GM12878 (cell line): ENCODE measurements at regions not wholly inside any gene's neighbourhood (a gene's known extent, or its start where the extent isn't known, plus 50 kb on each side); places are given as distances from the start of the nearest gene placed in this dataset.

ENCODE experiments used
- ATAC-seq: fragments of 200-7000 bp; cut with Tn5 transposase; 3 replicates; pipeline ENCODE4 v1.9.1; 2020; ENCODE audit warnings: mild to moderate bottlenecking, moderate library complexity
- BruUV-seq: library from RNA; stranded (reverse); fragments of 400-500 nt; replicated peaks from 2 replicates; lab custom pipeline; 2021; lab: Mats Ljungman, UMichigan
- CTCF ChIA-PET: fragments of 300-600 bp; sonication (Branson Sonifier 250); formaldehyde crosslinking; extraction: SDS; loops from one replicate; lab custom pipeline; 2021; ENCODE audit warnings: inconsistent platforms; lab: Yijun Ruan, JAX
- POLR2A ChIA-PET: fragments of 350-600 bp; formaldehyde crosslinking; extraction: SDS; loops from one replicate; lab custom pipeline; 2021; ENCODE audit warnings: inconsistent platforms; lab: Charles Lee
- RAD21 ChIA-PET: fragments of 300-600 bp; sonication (Branson Sonifier 250); formaldehyde crosslinking; loops from one replicate; lab custom pipeline; 2023; ENCODE audit warnings: antibody characterized with exemption; ENCODE audit not compliant: unreplicated experiment; lab: Charles Lee
- SMC1A ChIA-PET: fragments of 300-600 bp; sonication (Branson Sonifier 250); formaldehyde crosslinking; loops from one replicate; lab custom pipeline; 2023; ENCODE audit not compliant: unreplicated experiment, uncharacterized antibody; lab: Charles Lee
- DNase-seq: peaks from one replicate; pipeline ENCODE4 v3.0.0-alpha.2; 2011; ENCODE audit warnings: low read depth, low spot score
- FAIRE-seq: peaks from 3 replicates; lab custom pipeline; 2011; peaks lifted over from hg19 to GRCh38; lab: Jason Lieb, UNC
- H2AFZ ChIP-seq: 2 replicates; pipeline ENCODE4 v1.6.0; 2011; ENCODE audit warnings: low read depth, low read length, control low read depth; ENCODE audit not compliant: control insufficient read depth
- H3K27ac ChIP-seq: 2 replicates; pipeline ENCODE4 v1.5.1; 2011; ENCODE audit warnings: control low read depth; ENCODE audit not compliant: control insufficient read depth, insufficient read depth
- H3K27me3 ChIP-seq, 2 experiments: replicated peaks in 1 of 2; 2 replicates each; pipeline versions ENCODE4 v1.6.0 to v1.6.1; 2011; ENCODE audit warnings: low read length in 1 of 2; ENCODE audit not compliant: control insufficient read depth in 2 of 2, insufficient read depth in 2 of 2
- H3K36me3 ChIP-seq, 2 experiments: 2 replicates each; pipeline ENCODE4 v1.5.1; 2011; ENCODE audit warnings: low read length in 1 of 2; ENCODE audit not compliant: control insufficient read depth in 2 of 2, insufficient read depth in 2 of 2
- H3K4me1 ChIP-seq: 2 replicates; pipeline ENCODE4 v1.6.1; 2011; ENCODE audit warnings: mild to moderate bottlenecking, low read length, moderate library complexity, mixed read lengths; ENCODE audit not compliant: control insufficient read depth, insufficient read depth
- H3K4me2 ChIP-seq: 2 replicates; pipeline ENCODE4 v1.6.0; 2011; ENCODE audit warnings: control low read depth; ENCODE audit not compliant: control insufficient read depth, insufficient read depth
- H3K4me3 ChIP-seq: fragments of 200-600 bp; sonication (generic); 2 replicates; pipeline ENCODE4 v1.5.1; 2016
- H3K79me2 ChIP-seq: 2 replicates; pipeline ENCODE4 v1.6.0; 2011; ENCODE audit warnings: low read length; ENCODE audit not compliant: control insufficient read depth, insufficient read depth
- H3K9ac ChIP-seq: 2 replicates; pipeline ENCODE4 v1.8.0; 2011; ENCODE audit warnings: low read length, control low read depth, mixed read lengths; ENCODE audit not compliant: control insufficient read depth, insufficient read depth
- H3K9me3 ChIP-seq: replicated peaks from 3 replicates; pipeline ENCODE4 v1.5.1; 2011; ENCODE audit warnings: mild to moderate bottlenecking, low read length; ENCODE audit not compliant: control insufficient read depth, insufficient read depth
- H4K20me1 ChIP-seq: 2 replicates; pipeline ENCODE4 v1.6.0; 2011; ENCODE audit not compliant: control insufficient read depth, insufficient read depth
- BMI1 ChIP-seq: fragments of 450-650 bp; IDR thresholded peaks from 2 replicates; pipeline ENCODE4 v1.6.1; 2016; ENCODE audit warnings: mild to moderate bottlenecking, moderate library complexity, borderline replicate concordance
- CEBPB ChIP-seq, 2 experiments: fragments of 150-350 bp in 1 of 2; IDR thresholded peaks; 2 replicates each; pipeline ENCODE4 v1.6.1; 2012 to 2014; ENCODE audit warnings: low read depth in 2 of 2, low read length in 2 of 2, borderline replicate concordance in 1 of 2, inconsistent platforms in 1 of 2
- CREB1 ChIP-seq: IDR thresholded peaks from 2 replicates; pipeline ENCODE4 v1.6.1; 2012; ENCODE audit warnings: low read depth, mild to moderate bottlenecking, inconsistent platforms
- FOXM1 ChIP-seq: IDR thresholded peaks from 2 replicates; pipeline ENCODE4 v1.6.1; 2012; ENCODE audit warnings: low read depth, mild to moderate bottlenecking, inconsistent platforms, low read length, moderate library complexity
- GABPA ChIP-seq: IDR thresholded peaks from 2 replicates; pipeline ENCODE4 v1.6.1; 2014; ENCODE audit warnings: antibody characterized with exemption, low read depth, mild to moderate bottlenecking, inconsistent platforms
- NR2C1 ChIP-seq: fragments of 450-650 bp; IDR thresholded peaks from 2 replicates; pipeline ENCODE4 v1.6.1; 2017; ENCODE audit warnings: antibody characterized with exemption, mild to moderate bottlenecking, moderate library complexity
- PAX8 ChIP-seq: fragments of 450-650 bp; IDR thresholded peaks from 2 replicates; pipeline ENCODE4 v1.6.1; 2017; ENCODE audit warnings: mild to moderate bottlenecking, moderate library complexity
- RFX5 ChIP-seq: IDR thresholded peaks from 2 replicates; pipeline ENCODE4 v1.6.1; 2011; ENCODE audit warnings: low read depth, low read length, improper control_type of control experiment
- SMAD5 ChIP-seq: IDR thresholded peaks from 2 replicates; pipeline ENCODE4 v1.6.1; 2016; ENCODE audit warnings: antibody characterized with exemption, low read depth
- STAT3 ChIP-seq: IDR thresholded peaks from 2 replicates; pipeline ENCODE4 v1.6.1; 2011; ENCODE audit warnings: low read depth, low read length, improper control_type of control experiment
- WRNIP1 ChIP-seq: IDR thresholded peaks from 2 replicates; pipeline ENCODE4 v1.6.1; 2011; ENCODE audit warnings: low read depth, low read length, improper control_type of control experiment, borderline replicate concordance
- ZSCAN29 ChIP-seq: fragments of 450-650 bp; IDR thresholded peaks from 2 replicates; pipeline ENCODE4 v1.6.1; 2017; ENCODE audit warnings: mild to moderate bottlenecking, moderate library complexity
- WGBS: methylation state at CpG from one replicate; pipeline ENCODE4 v1.1.6; 2016; ENCODE audit warnings: low lambda C conversion rate; ENCODE audit not compliant: insufficient replicate concordance, insufficient coverage; ENCODE audit errors: missing lambda C conversion rate; 5-methylcytosine and 5-hydroxymethylcytosine counted together
- in situ Hi-C: fragments of 300-500 bp; cut with MboI; formaldehyde crosslinking; loops from 9 replicates; pipeline ENCODE4 v1.14.3; 2018; ENCODE audit warnings: mixed read lengths
- intact Hi-C: fragments of 100-400 bp; cut with micrococcal nuclease; formaldehyde crosslinking; loops from one replicate; pipeline ENCODE4 v1.14.2; 2022; ENCODE audit not compliant: unreplicated experiment
- TF ChIP-seq, protein P1 (sequence below): fragments of 450-650 bp; formaldehyde crosslinking; IDR thresholded peaks from 2 replicates; pipeline ENCODE4 v1.5.0; 2022; ENCODE audit warnings: mild to moderate bottlenecking, missing genetic modification characterization
- TF ChIP-seq, protein P2 (sequence below): fragments of 450-650 bp; IDR thresholded peaks from 2 replicates; pipeline ENCODE4 v1.6.1; 2017; ENCODE audit warnings: borderline replicate concordance
- TF ChIP-seq, protein P3 (sequence below): IDR thresholded peaks from 2 replicates; pipeline ENCODE4 v1.6.1; 2011; ENCODE audit warnings: borderline replicate concordance, low read depth, mild to moderate bottlenecking, moderate library complexity, low read length; ENCODE audit not compliant: insufficient read depth, poor library complexity, severe bottlenecking

DNA sequence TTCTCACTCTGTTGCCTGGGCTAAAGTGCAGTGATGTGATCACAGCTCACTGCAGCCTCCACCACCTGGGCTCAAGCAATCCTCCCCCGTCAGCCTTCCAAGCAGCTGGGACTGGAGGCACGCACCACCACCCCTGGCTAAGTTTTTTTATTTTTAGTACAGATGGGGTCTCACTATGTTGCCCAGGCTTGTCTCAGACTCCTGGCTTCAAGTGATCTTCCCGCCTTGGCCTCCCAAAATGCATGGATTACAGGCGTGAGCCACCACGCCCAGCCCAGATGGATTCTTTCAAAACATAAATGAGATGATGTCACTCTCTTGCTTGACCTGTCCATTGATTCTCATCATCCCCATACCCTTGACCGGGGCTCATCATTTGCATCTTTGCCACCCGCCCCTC is 72.6 kb upstream of the SLC6A6 start (continued):
- TF ChIP-seq, protein P1, sequence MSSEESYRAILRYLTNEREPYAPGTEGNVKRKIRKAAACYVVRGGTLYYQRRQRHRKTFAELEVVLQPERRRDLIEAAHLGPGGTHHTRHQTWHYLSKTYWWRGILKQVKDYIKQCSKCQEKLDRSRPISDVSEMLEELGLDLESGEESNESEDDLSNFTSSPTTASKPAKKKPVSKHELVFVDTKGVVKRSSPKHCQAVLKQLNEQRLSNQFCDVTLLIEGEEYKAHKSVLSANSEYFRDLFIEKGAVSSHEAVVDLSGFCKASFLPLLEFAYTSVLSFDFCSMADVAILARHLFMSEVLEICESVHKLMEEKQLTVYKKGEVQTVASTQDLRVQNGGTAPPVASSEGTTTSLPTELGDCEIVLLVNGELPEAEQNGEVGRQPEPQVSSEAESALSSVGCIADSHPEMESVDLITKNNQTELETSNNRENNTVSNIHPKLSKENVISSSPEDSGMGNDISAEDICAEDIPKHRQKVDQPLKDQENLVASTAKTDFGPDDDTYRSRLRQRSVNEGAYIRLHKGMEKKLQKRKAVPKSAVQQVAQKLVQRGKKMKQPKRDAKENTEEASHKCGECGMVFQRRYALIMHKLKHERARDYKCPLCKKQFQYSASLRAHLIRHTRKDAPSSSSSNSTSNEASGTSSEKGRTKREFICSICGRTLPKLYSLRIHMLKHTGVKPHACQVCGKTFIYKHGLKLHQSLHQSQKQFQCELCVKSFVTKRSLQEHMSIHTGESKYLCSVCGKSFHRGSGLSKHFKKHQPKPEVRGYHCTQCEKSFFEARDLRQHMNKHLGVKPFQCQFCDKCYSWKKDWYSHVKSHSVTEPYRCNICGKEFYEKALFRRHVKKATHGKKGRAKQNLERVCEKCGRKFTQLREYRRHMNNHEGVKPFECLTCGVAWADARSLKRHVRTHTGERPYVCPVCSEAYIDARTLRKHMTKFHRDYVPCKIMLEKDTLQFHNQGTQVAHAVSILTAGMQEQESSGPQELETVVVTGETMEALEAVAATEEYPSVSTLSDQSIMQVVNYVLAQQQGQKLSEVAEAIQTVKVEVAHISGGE, result no peak
- TF ChIP-seq CREB1, result no peak

DNA sequence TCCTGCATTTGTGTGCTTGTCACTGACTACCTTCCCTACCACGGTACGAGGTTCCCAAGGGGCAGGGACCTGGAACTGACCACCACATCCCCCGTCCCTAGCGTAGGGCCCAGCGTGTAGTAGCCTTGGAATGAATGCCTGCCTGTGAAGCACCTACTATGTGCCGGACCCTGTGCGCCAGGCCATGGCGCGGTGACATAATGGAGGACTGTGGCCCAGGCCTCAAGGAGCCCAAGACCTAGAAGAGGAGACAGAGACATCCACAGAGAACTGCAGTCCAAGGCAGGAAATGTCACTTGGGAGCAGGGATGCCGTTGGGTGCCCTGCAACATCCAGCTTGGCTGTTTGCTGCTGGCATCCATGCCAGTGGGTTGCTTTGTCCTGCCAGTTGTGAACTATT is 71.9 kb upstream of the SLC6A6 start:
- no peaks in the 10 kb centered on the region for H3K36me3 ChIP-seq
- no peak for DNase-seq
- no peak overlapping the region for H3K9ac ChIP-seq
- BruUV-seq, result no TSS peak
- no peak overlapping the region for H3K27ac ChIP-seq
- no peak overlapping the region for H2AFZ ChIP-seq
- ATAC-seq, result no peak
- POLR2A ChIA-PET, result no interaction called here
- H3K27me3 ChIP-seq, result no peaks in the 10 kb centered on the region
- no peaks in the 10 kb centered on the region for H4K20me1 ChIP-seq
- WGBS, result 36% methylated on average over 10 of the region's 10 CpGs
- in situ Hi-C loops, result no loop called here
- SMC1A ChIA-PET, result no interaction called here
- no peak overlapping the region for H3K4me3 ChIP-seq
- RAD21 ChIA-PET, result no interaction called here
- H3K4me2 ChIP-seq, result no peak overlapping the region
- FAIRE-seq, result no peak
- CTCF ChIA-PET, result no interaction called here
- intact Hi-C loops, result no loop called here
- no peaks in the 10 kb centered on the region for H3K79me2 ChIP-seq
- H3K9me3 ChIP-seq, result no peaks in the 10 kb centered on the region
- H3K4me1 ChIP-seq, result no peaks in the 10 kb centered on the region
- TF ChIP-seq FOXM1 (no peak), GABPA (no peak), NR2C1 (no peak), BMI1 (no peak), ZSCAN29 (no peak), STAT3 (no peak), CEBPB (IDR thresholded peaks at IDR 0.05; ENCODE audit: borderline replicate concordance in 1 of 2, low read depth in 2 of 2, low read length in 2 of 2) (no peak), SMAD5 (no peak), WRNIP1 (no peak), RFX5 (no peak), PAX8 (no peak)
- TF ChIP-seq, protein P2, sequence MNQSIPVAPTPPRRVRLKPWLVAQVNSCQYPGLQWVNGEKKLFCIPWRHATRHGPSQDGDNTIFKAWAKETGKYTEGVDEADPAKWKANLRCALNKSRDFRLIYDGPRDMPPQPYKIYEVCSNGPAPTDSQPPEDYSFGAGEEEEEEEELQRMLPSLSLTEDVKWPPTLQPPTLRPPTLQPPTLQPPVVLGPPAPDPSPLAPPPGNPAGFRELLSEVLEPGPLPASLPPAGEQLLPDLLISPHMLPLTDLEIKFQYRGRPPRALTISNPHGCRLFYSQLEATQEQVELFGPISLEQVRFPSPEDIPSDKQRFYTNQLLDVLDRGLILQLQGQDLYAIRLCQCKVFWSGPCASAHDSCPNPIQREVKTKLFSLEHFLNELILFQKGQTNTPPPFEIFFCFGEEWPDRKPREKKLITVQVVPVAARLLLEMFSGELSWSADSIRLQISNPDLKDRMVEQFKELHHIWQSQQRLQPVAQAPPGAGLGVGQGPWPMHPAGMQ, result no peak
- TF ChIP-seq, protein P3, sequence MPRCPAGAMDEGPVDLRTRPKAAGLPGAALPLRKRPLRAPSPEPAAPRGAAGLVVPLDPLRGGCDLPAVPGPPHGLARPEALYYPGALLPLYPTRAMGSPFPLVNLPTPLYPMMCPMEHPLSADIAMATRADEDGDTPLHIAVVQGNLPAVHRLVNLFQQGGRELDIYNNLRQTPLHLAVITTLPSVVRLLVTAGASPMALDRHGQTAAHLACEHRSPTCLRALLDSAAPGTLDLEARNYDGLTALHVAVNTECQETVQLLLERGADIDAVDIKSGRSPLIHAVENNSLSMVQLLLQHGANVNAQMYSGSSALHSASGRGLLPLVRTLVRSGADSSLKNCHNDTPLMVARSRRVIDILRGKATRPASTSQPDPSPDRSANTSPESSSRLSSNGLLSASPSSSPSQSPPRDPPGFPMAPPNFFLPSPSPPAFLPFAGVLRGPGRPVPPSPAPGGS, result no peak
